ENCODE measurements at regions not wholly inside any gene's neighbourhood (a gene's known extent, or its start where the extent isn't known, plus 50 kb on each side); places are given as distances from the start of the nearest gene placed in this dataset.
"Not testable (repeated sequence)": the region's sequence is repeated elsewhere in the genome, so short reads cannot be mapped to it uniquely, and the experiment has no call there.

- H2AFZ ChIP-seq (ENCODE audit: low read length): peak overlapping the region; percentile 93
- H3K79me2 ChIP-seq (ENCODE audit: insufficient read depth, low read length): no peaks in the 10 kb centered on the region
- H3K4me1 ChIP-seq (ENCODE audit: insufficient read depth, low read length): peaks cover 22% of the 10 kb centered on the region
- no peaks in the 10 kb centered on the region for H3K36me3 ChIP-seq (ENCODE audit: insufficient read depth, low read length)
- peak overlapping the region; percentile 31 for H3K27ac ChIP-seq (ENCODE audit: low read depth, low read length)
- peak overlapping the region; percentile 72 for H3K4me3 ChIP-seq (ENCODE audit: insufficient read depth, low read length)
- peaks cover 1% of the 10 kb centered on the region for H3K27me3 ChIP-seq (ENCODE audit: insufficient read depth, low read length)
- DNase-seq (ENCODE audit: insufficient read length, low spot score, missing footprints): no peak
- H3K9me3 ChIP-seq (ENCODE audit: low read depth, low read length): no peaks in the 10 kb centered on the region
- peak overlapping the region; percentile 97 for H3K4me2 ChIP-seq (ENCODE audit: insufficient read depth, low read length)
- TF ChIP-seq CTCF (IDR thresholded peaks at IDR 0.05; ENCODE audit: extremely low read depth, low read depth, low read length): no peak
- H4K20me1 ChIP-seq (ENCODE audit: insufficient read depth, low read length): no peaks in the 10 kb centered on the region
Observed at GRCh38 chr6:27545271-27546046, 72.6 kb upstream of the ZNF184 start.

- Histone ChIP-seq H3K27ac (ENCODE audit: low read depth, low read length) (peak overlapping the region; percentile 31), H3K36me3 (ENCODE audit: insufficient read depth, low read length) (no peaks in the 10 kb centered on the region), H3K4me3 (ENCODE audit: insufficient read depth, low read length) (peak overlapping the region; percentile 72), H2AFZ (ENCODE audit: low read length) (peak overlapping the region; percentile 93), H3K4me1 (ENCODE audit: insufficient read depth, low read length) (peaks cover 22% of the 10 kb centered on the region), H3K79me2 (ENCODE audit: insufficient read depth, low read length) (no peaks in the 10 kb centered on the region), H4K20me1 (ENCODE audit: insufficient read depth, low read length) (no peaks in the 10 kb centered on the region), H3K4me2 (ENCODE audit: insufficient read depth, low read length) (peak overlapping the region; percentile 97), H3K9me3 (ENCODE audit: low read depth, low read length) (no peaks in the 10 kb centered on the region), H3K27me3 (ENCODE audit: insufficient read depth, low read length) (no peaks in the 10 kb centered on the region)
- no peak for TF ChIP-seq CTCF (IDR thresholded peaks at IDR 0.05; ENCODE audit: extremely low read depth, low read depth, low read length)
- no peak for DNase-seq (ENCODE audit: insufficient read length, low spot score, missing footprints)
Observed at GRCh38 chr6:27544612-27545260, 71.8 kb upstream of the ZNF184 start.

- H2AFZ ChIP-seq (ENCODE audit: low read length): peak overlapping the region; percentile 93
- not testable (repeated sequence) for H3K9me3 ChIP-seq (ENCODE audit: low read depth, low read length); H4K20me1 ChIP-seq (ENCODE audit: insufficient read depth, low read length); H3K79me2 ChIP-seq (ENCODE audit: insufficient read depth, low read length); H3K36me3 ChIP-seq (ENCODE audit: insufficient read depth, low read length); DNase-seq (ENCODE audit: insufficient read length, low spot score, missing footprints); H3K27ac ChIP-seq (ENCODE audit: low read depth, low read length); H3K27me3 ChIP-seq (ENCODE audit: insufficient read depth, low read length)
- peak overlapping the region; percentile 97 for H3K4me2 ChIP-seq (ENCODE audit: insufficient read depth, low read length)
- peak overlapping the region; percentile 72 for H3K4me3 ChIP-seq (ENCODE audit: insufficient read depth, low read length)
- H3K4me1 ChIP-seq (ENCODE audit: insufficient read depth, low read length): peaks cover 22% of the 10 kb centered on the region
Observed at GRCh38 chr6:27544135-27544534, 71.2 kb upstream of the ZNF184 start.

GRCh38 chr6:27542485-27542884 is 69.6 kb upstream of the ZNF184 start:
- Histone ChIP-seq H2AFZ (ENCODE audit: low read length) (no peak overlapping the region), H3K79me2 (ENCODE audit: insufficient read depth, low read length) (no peaks in the 10 kb centered on the region), H3K4me3 (ENCODE audit: insufficient read depth, low read length) (no peak overlapping the region), H3K4me1 (ENCODE audit: insufficient read depth, low read length) (peaks cover 14% of the 10 kb centered on the region), H3K4me2 (ENCODE audit: insufficient read depth, low read length) (no peak overlapping the region), H3K27ac (ENCODE audit: low read depth, low read length) (no peak overlapping the region), H4K20me1 (ENCODE audit: insufficient read depth, low read length) (no peaks in the 10 kb centered on the region), H3K9me3 (ENCODE audit: low read depth, low read length) (no peaks in the 10 kb centered on the region), H3K36me3 (ENCODE audit: insufficient read depth, low read length) (no peaks in the 10 kb centered on the region), H3K27me3 (ENCODE audit: insufficient read depth, low read length) (no peaks in the 10 kb centered on the region)
- TF ChIP-seq CTCF (IDR thresholded peaks at IDR 0.05; ENCODE audit: extremely low read depth, low read depth, low read length): no peak
- DNase-seq (ENCODE audit: insufficient read length, low spot score, missing footprints): no peak

Measured in osteoblast (primary cell).